ENCODE measurements at regions not wholly inside any gene's neighbourhood (a gene's known extent, or its start where the extent isn't known, plus 50 kb on each side); places are given as distances from the start of the nearest gene placed in this dataset.

DNA sequence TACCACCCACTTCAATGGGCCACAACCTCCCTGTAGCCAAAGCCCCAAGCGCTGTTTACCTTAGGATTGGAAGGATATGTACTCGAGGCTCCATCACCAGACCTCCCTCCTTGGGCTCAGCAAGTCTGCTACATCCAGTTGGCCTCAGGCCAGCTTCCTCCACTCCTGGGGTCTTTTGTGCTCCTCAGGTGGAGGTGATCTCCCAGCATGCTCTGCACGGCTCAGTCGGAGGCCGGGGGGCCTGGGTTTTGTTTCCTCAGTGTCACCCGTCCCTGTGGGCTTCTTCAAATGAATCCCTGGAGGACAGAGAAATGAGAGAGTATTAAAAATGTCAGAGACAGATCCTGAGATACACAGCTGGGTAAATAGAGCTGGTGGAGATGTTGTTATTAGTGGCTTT lies 723.1 kb upstream of the TBX3 start:
- TF ChIP-seq, protein P1, sequence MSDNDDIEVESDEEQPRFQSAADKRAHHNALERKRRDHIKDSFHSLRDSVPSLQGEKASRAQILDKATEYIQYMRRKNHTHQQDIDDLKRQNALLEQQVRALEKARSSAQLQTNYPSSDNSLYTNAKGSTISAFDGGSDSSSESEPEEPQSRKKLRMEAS (IDR thresholded peaks at IDR 0.05) = no peak
- TF ChIP-seq, protein P2, sequence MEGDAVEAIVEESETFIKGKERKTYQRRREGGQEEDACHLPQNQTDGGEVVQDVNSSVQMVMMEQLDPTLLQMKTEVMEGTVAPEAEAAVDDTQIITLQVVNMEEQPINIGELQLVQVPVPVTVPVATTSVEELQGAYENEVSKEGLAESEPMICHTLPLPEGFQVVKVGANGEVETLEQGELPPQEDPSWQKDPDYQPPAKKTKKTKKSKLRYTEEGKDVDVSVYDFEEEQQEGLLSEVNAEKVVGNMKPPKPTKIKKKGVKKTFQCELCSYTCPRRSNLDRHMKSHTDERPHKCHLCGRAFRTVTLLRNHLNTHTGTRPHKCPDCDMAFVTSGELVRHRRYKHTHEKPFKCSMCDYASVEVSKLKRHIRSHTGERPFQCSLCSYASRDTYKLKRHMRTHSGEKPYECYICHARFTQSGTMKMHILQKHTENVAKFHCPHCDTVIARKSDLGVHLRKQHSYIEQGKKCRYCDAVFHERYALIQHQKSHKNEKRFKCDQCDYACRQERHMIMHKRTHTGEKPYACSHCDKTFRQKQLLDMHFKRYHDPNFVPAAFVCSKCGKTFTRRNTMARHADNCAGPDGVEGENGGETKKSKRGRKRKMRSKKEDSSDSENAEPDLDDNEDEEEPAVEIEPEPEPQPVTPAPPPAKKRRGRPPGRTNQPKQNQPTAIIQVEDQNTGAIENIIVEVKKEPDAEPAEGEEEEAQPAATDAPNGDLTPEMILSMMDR (IDR thresholded peaks at IDR 0.05; ENCODE audit: low read depth, low read length, missing input control) = no peak
- TF ChIP-seq RAD21 (IDR thresholded peaks at IDR 0.05) (no peak), RXRA (IDR thresholded peaks at IDR 0.05) (no peak), JUND (IDR thresholded peaks at IDR 0.05) (no peak), GABPA (IDR thresholded peaks at IDR 0.05 in 1 of 2, conservative IDR thresholded peaks at IDR 0.05 in 1 of 2) (no peak), FOXA2 (IDR thresholded peaks at IDR 0.05) (no peak), SP1 (IDR thresholded peaks at IDR 0.05) (no peak), YY1 (IDR thresholded peaks at IDR 0.05) (no peak)
- TF ChIP-seq, protein P3, sequence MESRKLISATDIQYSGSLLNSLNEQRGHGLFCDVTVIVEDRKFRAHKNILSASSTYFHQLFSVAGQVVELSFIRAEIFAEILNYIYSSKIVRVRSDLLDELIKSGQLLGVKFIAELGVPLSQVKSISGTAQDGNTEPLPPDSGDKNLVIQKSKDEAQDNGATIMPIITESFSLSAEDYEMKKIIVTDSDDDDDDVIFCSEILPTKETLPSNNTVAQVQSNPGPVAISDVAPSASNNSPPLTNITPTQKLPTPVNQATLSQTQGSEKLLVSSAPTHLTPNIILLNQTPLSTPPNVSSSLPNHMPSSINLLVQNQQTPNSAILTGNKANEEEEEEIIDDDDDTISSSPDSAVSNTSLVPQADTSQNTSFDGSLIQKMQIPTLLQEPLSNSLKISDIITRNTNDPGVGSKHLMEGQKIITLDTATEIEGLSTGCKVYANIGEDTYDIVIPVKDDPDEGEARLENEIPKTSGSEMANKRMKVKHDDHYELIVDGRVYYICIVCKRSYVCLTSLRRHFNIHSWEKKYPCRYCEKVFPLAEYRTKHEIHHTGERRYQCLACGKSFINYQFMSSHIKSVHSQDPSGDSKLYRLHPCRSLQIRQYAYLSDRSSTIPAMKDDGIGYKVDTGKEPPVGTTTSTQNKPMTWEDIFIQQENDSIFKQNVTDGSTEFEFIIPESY (IDR thresholded peaks at IDR 0.05) = no peak
- TF ChIP-seq, protein P4, sequence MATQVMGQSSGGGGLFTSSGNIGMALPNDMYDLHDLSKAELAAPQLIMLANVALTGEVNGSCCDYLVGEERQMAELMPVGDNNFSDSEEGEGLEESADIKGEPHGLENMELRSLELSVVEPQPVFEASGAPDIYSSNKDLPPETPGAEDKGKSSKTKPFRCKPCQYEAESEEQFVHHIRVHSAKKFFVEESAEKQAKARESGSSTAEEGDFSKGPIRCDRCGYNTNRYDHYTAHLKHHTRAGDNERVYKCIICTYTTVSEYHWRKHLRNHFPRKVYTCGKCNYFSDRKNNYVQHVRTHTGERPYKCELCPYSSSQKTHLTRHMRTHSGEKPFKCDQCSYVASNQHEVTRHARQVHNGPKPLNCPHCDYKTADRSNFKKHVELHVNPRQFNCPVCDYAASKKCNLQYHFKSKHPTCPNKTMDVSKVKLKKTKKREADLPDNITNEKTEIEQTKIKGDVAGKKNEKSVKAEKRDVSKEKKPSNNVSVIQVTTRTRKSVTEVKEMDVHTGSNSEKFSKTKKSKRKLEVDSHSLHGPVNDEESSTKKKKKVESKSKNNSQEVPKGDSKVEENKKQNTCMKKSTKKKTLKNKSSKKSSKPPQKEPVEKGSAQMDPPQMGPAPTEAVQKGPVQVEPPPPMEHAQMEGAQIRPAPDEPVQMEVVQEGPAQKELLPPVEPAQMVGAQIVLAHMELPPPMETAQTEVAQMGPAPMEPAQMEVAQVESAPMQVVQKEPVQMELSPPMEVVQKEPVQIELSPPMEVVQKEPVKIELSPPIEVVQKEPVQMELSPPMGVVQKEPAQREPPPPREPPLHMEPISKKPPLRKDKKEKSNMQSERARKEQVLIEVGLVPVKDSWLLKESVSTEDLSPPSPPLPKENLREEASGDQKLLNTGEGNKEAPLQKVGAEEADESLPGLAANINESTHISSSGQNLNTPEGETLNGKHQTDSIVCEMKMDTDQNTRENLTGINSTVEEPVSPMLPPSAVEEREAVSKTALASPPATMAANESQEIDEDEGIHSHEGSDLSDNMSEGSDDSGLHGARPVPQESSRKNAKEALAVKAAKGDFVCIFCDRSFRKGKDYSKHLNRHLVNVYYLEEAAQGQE (IDR thresholded peaks at IDR 0.05) = no peak
- TF ChIP-seq, protein P5, sequence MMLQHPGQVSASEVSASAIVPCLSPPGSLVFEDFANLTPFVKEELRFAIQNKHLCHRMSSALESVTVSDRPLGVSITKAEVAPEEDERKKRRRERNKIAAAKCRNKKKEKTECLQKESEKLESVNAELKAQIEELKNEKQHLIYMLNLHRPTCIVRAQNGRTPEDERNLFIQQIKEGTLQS (IDR thresholded peaks at IDR 0.05) = no peak

All from liver (tissue), 3 donors.